Bone marrow (tissue), 2 donors: ENCODE measurements at regions not wholly inside any gene's neighbourhood (a gene's known extent, or its start where the extent isn't known, plus 50 kb on each side); places are given as distances from the start of the nearest gene placed in this dataset.
"Not testable (repeated sequence)": the region's sequence is repeated elsewhere in the genome, so short reads cannot be mapped to it uniquely, and the experiment has no call there.

Experiments used
- DNase-seq, 2 donors: peaks; one replicate each; lab custom pipeline; 2025; lab: John Stamatoyannopoulos, UW

DNA sequence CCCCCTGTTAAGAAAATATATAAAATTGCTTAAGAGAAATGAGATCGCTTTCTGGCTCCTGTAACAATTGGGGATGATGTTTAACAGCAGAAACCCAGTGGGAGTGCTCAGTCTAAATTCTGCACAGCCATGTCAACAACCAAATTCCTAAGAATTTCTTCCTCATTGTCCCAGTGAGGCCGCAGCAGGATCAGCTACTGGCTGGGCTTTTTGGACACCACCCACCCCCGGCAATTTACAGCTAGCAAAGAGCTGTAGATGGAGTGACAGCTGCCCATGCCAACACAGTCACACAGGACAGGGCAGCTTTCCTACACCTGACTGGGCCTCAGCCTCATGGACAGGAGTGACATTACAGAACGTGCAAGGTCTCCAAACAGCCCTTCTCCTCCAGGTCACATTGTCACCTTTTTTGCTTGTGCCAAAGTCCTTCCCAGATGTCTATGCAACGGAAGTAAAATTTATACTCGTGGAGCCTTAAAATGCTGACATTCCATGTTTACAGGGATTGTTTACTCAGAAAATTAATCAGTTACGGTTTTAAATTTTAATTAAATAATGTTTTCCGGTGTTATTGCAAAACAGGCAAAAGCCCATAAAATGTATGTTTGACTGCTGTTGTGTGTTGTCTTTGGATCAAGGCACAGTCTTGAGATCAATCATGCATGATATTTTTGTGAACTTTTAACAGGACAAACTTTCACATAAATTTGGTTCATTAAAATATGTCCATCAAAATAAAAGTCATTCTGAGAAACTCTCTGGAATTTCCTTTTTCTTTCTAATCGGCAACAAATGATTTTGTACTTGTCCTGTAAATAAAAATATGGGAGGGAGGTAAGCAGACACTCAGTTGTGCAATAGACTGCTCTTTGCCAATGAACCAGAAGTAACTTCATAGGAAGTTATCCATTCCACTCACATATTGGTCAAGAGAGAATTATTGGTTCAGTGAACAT, 943.2 kb downstream of the MCTP2 start:
- no peak for DNase-seq

DNA sequence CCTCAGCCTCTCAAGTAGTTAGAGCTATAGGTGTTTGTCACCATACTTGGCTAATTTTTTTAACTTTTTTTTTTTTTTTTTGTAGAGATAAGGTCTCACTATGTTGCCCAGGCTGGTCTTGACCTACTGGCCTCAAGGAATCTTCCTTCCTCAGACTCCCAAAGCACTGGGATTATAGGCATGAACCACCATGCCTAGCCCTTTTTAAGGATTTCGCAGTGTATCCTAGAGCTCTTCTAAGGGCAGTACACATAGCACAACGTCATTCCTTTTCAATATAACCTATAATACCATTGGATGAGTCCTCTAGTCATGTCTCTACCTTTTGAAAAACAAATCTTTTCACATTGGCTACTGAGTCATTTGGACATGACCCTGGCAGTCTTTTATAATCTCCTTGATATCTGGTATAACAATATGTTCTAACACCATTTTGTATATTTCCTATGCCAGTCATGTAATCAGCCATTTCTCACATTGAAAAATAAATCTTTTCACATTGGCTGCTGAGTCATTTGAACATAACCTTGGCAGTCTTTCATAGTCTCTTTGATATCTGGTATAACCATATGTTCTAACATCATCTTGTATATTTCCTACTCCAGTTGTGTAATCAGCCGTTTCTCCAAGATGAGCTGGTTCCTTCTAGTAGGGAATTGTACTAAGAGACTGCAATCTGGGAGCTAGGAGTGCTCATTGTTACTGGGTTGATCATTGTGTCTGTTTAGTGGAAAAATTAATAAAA, 944.7 kb downstream of the MCTP2 start:
- DNase-seq = no peak

DNA sequence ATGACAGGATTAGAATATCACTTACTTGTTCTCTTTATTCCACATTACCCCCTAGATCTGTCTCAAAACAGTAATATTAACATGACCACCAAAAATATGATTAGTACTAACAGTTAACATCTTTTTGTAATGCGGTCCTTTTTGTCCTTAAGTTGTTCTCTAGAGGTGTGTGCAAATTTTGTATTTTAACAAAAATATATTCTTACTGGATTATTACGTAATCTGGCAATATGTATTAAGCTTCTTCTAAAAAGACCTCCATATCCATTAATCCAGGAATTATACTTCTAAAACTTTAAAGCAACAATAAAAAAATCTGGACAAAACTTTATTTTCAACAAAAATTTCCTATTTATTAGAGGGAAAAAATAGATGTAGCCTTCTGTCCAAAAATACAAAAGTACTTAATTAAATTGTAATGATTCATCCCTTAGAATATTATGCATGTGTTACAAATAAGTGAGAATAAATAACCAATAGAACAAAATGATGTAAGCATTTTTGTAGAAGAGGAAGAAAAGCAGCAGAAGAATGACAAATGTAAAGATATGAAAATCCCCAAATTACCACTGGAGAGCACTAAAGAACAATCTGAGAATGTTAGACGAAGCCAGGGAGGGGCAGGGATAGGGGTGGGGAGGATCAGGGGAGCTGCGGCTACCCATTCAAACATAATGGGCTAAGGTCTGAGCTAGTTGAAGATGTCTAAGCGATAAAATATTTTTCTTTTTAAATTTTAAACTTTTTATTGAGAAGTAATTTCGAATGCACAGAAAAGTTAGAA, 945.6 kb downstream of the MCTP2 start:
- no peak for DNase-seq

DNA sequence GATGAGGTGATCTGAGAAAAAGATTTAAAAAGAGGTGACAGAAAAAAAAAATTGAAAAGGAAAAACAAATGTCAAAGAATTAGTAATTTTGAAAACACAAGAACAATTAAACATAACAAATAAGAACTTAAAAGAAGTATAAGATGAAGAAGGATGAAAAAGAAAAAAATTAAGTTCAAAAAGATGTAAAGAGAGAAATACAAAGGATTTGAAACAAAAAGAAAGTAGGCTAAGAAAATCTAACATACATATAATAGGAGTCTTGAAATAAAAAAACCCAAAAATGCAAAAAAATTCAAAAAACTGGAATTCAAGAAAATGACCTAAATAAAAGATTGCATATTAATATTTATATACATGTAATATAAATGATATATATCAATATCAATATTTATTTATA, 949.2 kb downstream of the MCTP2 start:
- no peak for DNase-seq

DNA sequence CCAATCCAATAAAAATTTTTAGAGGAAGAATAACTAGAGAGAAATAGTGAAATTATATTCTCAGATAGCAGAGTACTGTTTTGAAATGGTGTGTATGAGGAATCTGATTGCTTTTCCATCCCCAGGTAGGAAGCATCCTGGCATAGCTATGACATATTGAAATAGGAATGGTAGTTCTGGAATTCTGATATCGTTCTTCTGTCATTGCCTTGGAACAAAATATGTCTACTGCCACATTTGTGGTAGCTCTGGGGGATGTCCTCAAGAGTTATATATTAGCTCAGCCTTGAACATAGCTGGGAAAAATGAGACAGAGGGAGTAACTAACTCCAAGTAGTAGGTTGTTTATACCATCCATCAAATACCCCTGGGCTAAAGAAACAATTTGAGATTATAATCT, 950.7 kb downstream of the MCTP2 start:
- DNase-seq = no peak

DNA sequence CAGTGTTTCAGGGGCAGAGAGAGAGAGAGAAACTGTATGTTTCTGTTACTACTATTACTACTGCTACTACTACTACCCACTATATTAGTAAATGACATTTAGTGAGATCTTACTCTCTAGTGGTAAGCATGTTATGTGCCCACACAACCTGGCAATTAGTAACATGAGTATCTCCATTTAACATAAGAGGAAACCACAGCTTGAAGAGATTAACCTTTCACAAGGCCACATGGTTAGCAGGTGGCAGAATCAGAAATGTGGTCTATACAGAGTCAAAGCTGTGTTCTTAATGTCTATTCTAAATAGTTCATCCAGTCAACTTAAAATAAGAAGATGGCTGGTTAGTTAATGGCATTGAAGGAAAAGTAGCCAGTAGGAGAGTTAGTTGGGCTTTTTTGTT, 961.6 kb downstream of the MCTP2 start:
- DNase-seq = no peak

DNA sequence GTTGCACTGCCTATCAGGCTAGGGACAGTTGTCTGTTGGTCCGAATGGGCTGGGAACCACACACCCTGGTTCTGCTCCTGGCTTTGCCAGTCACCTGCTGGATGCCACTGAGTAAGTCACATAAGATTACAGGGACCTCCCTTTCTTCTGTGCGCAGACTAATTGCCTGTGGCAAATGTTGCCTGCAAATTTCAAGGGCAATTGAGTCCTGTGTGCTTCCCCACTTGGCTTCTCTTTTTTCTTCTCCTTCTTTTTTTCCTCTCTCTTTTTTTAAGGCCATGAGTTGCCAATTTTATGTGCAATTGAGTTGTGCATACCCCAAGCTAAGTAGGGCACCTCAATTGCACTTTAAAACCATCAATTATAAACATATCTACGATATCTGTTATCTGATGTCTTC, 963.4 kb downstream of the MCTP2 start:
- no peak for DNase-seq

DNA sequence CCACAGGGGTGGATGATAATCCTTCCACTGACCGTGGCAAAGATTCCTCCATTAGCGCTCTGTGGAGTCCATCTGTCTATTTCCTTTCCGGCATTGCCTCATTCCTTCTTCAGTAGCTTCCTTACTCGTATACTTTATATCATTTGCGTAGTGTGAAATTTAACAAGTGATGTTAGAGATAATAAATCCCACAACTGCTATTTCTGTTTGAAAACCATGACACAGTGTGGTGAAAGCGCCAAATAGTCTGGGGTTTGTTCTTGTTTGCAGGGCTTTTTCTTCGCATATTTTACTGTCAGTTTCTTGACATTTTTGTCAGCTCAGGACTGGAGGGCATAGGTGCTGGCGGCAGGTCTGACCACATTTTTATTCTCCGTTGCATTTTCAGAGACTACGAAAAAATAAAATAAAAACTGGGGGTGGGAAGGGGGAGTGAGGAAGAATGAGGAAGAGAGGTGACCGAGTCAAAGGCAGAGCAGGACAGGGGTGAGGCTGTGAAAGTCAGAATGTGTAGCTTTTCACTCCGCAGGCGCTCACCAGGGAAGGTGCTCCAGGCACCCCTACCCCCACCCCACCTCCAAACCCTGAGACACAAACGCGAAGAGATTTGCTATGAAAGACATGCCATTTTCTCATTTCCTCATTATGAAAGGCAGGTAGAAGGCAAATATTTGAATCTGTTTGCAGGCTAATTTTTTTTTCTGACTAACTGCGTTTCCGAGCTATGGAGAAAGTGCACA, 965.0 kb downstream of the MCTP2 start:
- no peak for DNase-seq

DNA sequence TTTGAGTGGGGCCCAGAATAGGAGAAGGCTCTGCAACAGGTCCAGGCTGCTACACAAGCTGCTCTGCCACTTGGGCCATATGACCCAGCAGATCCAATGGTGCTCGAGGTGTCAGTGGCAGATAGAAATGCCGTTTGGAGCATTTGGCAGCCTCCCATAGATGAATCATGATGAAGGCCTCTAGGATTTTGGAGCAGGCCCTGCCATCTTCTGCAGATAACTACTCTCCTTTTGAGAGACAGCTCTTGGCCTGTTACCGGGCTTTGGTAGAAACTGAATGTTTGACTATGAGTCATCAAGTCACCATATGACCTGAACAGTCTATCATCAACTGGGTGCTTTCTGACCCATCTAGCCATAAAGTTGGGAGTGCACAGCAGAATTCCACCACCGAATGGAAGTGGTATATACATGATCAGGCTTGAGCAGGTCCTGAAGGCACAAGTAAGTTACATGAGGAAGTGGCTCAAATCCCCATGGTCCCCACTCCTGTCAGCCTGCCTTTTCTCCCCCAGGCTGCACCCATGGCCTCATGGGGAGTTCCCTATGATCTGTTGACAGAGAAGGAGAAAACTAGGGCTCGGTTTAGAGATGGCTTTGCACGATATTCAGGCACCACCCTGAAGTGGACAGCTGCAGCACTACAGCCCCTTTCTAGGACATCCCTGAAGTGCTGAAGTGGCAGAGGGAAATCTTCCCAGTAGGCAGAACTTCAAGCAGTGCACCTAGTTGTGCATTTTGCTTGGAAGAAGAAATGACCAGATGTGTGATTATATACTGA, 971.4 kb downstream of the MCTP2 start:
- DNase-seq = no peak

DNA sequence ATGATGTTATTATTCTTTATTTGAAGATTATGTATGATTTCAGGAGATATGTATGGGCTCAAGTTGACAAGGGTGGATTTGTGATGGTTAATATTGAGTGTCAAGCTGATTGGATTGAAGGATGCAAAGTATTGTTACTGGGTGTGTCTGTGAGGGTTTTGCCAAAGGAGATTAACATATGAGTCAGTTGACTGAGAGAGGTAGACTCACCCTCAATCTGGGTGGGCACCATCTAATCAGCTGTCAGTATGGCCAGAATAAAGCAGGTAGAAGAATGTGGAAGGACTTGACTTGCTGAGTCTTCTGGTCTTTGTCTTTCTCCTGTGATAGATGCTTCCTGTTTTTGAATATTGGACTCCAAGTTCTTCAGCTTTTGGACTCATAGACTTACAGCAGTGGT, 973.7 kb downstream of the MCTP2 start:
- no peak for DNase-seq

DNA sequence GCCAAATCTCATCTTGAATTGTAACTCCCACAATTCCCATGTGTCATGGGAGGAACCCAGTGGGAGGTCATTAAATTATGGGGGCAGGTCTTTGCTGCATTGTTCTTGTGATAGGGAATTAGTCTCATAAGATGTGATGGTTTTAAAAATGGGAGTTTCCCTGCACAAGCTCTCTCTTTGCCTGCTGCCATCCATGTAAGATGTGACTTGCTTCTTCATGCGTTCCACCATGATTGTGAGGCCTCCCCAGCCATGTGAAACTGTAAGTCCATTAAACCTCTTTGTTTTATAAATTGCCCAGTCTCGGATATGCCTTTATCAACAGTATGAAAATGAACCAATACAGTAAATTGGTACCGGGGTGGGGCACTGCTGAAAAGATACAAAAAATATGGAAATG, 974.5 kb downstream of the MCTP2 start:
- not testable (repeated sequence) for DNase-seq

DNA sequence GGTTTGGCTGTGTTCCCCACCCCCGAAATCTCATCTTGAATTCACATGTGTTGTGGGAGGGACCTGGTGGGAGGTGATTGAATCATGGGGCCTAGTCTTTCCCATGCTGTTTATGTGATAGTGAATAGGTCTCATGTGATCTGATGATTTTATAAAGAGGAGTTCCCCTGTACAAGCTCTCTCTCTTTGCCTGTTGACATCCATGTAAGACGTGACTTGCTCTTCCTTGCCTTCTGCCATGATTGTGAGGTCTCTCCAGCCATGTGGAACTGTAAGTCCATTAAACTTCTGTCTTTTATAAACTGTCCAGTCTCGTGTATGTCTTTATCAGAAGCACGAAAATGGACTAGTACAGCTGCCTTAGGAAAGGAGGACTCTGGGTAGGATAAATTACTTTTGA, 976.7 kb downstream of the MCTP2 start:
- no peak for DNase-seq

DNA sequence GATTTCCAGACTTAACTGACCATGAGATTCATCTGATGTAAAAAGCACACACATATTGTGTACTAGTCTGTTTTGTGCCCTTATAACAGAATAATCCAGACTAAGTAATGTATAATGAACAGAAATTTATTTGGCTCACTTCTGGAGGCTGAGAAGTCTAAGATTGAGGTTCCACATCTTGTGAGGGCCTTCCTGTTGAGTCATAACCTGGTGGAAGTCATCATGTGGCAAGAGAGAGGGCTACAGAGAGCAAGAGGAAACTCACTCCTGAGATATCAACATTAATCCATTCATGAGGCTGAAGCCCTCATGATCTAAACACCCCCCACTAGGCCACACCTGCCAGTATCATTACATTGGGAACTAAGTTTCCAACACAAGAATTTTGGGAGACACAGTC, 977.6 kb downstream of the MCTP2 start:
- no peak for DNase-seq

DNA sequence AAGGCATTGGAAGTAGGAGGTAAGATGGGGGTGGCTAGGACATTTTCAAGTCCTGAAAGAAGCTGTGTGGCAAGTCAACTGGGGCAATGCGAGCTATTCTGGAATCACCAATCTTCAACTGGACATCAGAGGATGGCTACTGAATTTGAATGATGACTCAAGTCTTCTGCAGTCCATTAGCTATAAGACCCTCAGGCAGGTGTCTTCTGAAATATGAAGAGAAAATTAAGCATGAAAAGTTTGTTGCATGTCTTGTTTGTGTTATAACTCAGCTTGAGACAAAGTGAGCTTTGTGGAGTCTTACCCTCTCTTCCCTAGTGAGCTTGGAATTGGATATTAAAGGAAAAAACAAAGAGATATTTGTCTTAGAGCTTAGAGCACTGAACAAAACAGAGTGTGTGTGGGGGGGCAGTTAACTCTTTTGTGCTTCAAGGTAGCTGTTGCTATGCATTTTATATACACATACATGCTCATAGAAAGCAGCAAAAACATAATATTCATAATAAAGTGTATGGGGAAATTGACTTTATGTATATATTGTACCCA, 979.1 kb downstream of the MCTP2 start:
- DNase-seq = no peak

DNA sequence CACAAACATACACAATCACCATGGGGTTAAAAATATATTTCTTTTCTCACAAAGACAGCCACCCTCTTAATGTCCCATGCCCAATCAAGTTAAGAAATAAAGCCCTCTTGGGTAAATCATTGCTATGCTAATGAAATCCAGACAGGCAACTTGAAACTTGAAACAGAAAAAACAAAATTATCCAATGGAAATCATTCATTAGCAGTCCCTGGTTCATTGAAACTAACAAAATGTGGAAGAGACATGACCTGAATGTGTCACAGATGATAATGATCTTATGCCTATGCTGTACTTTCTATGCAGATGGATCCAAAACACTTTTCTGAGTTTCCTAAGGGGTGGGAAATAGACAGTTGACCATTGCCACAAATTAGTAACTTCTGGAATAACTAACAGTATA, 983.7 kb downstream of the MCTP2 start:
- DNase-seq = no peak

DNA sequence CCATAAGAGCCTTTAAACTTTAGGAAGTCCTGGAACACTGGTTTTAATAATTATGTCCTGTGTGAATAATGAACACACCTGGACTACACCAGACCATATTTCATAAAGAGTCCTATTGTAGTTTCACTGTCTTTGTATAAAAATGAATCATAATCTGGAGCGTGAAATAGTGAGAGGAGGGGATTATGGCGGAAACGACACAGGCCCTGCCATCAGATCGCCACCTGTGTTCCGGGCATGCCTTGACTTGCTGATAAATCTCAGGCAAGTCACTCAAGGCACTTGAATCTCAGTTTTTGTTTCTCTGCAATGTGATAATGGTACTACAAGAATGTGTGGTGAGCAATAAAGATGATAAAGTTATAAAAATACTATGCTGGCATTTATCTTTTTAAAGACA, 995.5 kb downstream of the MCTP2 start:
- no peak for DNase-seq

DNA sequence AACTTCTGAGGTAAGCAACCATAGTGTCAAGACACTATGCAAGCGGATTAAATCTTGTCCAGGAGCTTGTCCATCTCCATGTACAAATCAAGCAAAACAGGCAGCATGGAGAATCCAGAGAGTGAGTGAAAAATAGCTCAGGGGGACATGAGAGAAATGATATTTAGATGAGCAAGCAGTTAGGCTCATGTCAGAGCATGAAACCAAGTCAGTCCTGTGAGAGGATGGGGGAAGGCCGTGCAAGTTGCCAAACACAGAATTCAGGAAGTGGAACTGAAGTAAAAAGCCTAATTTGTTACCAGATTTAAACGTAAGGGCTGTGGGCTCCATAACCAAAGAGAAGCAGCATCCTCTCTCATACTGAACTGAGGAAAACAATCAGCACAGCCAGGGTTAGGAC, 995.9 kb downstream of the MCTP2 start:
- DNase-seq = no peak

DNA sequence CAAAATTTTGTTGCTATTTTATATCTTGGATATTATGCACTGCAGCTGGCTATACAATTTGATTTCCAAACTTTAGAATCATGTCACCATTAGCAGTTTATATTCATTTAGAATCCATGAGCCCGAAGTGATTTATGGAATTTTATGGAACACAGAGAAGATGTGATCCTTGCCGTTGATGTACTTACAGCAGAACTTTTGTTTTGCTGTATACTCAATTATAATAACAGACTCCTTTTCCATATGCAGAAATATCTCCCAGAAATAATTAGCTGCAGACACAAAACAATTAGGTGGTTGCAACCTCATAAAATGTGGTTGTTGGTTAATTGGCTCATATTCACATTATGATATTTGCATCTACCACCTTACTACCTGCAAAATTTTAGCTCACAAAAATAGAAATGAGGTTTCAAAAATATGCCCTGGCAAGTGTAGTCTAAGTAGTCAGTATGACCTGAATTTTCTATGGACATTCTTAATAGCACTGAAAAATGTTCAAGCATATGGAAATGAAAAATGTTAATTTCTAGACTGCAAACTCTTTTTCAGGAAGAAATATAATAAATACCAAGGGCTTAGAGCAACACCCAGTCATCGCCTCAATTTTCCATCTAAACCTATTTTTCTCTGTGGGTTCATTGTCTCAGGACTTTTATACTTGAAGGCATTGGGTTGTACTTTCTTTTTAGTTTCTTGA, 997.6 kb downstream of the MCTP2 start:
- DNase-seq = no peak

DNA sequence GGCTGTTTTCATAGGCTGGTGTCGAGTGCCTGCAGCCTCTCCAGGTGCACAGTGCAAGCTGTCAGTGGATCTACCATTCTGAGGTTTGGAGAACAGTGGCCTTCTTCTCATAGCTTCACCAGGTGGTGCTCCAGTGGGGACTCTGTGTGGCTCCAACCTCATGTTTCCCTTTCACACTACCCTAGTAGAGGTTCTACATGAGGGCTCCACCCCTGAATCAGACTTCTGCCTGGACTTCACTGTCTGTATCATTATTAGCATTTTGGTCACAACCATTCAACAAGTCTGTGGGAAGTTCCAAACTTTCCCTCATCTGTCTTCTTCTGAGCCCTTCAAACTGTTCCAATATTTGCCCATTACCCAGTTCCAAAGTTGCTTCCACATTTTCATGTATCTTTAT, 1003.7 kb downstream of the MCTP2 start:
- no peak for DNase-seq
